H1 (cell line): ENCODE measurements at regions not wholly inside any gene's neighbourhood (a gene's known extent, or its start where the extent isn't known, plus 50 kb on each side); places are given as distances from the start of the nearest gene placed in this dataset.

ENCODE experiments used
- ATF2 ChIP-seq: IDR thresholded peaks from 2 replicates; pipeline ENCODE4 v1.6.1; 2012; ENCODE audit warnings: low read length, inconsistent platforms
- CBX5 ChIP-seq: fragments of 300-800, 300-1000 bp; sonication (generic); IDR thresholded peaks from 2 replicates; pipeline ENCODE4 v1.7.1; 2016; ENCODE audit warnings: antibody characterized with exemption, low read length, low read depth
- CHD7 ChIP-seq: fragments of 300-600 bp; sonication (generic); IDR thresholded peaks from 2 replicates; pipeline ENCODE4 v1.7.1; 2012; ENCODE audit warnings: low read length, moderate library complexity, mild to moderate bottlenecking, inconsistent platforms; ENCODE audit not compliant: insufficient replicate concordance
- E2F6 ChIP-seq: IDR thresholded peaks from 2 replicates; pipeline ENCODE4 v1.6.1; 2012; ENCODE audit warnings: inconsistent platforms
- KDM4A ChIP-seq: IDR thresholded peaks from one replicate; pipeline ENCODE4 v1.7.1; 2012; ENCODE audit warnings: low read depth, mild to moderate bottlenecking, moderate library complexity, low read length, inconsistent platforms; ENCODE audit not compliant: severe bottlenecking
- SIX5 ChIP-seq: IDR thresholded peaks from 2 replicates; pipeline ENCODE4 v1.6.1; 2011; ENCODE audit warnings: mild to moderate bottlenecking, low read depth, low read length

- TF ChIP-seq CHD7 (no peak), SIX5 (no peak), CBX5 (no peak), KDM4A (no peak), ATF2 (no peak), E2F6 (no peak)
Measured at GRCh38 chr10:93186653-93187052, 113.0 kb downstream of the CYP26A1 start (continued).
